ENCODE measurements at regions not wholly inside any gene's neighbourhood (a gene's known extent, or its start where the extent isn't known, plus 50 kb on each side); places are given as distances from the start of the nearest gene placed in this dataset.

DNA sequence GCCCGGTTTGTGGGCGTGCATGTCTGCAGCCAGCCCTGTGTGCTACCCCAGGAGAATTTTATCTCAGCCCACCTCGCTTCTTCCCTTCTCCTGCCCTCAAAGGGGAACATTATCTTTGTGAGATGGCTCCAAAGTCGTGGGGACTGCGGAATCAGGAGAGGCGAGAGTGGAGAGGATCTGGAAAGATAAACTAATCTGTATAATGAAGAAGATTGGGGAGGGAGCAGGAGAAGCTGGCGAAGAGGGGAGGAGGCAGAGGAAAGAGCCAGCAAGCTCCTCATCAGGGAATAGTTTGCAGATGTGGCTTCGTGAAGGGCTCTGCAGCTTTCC is 310.3 kb downstream of the MATN1 start:
- Histone ChIP-seq H3K4me3 (ENCODE audit: extremely low read depth, insufficient read depth, low read length, poor library complexity, severe bottlenecking) (no peak overlapping the region), H3K36me3 (ENCODE audit: control insufficient read depth, insufficient read depth, low read length) (no peaks in the 10 kb centered on the region), H3K9me3 (ENCODE audit: control insufficient read depth, low read length) (no peaks in the 10 kb centered on the region), H3K27ac (ENCODE audit: low read depth, low read length, severe bottlenecking) (no peak overlapping the region), H3K4me1 (ENCODE audit: control insufficient read depth, insufficient read depth, low read length, poor library complexity, severe bottlenecking) (peaks cover 12% of the 10 kb centered on the region)
- 50 to 58% methylated on average over 5 to 6 of the region's 8 CpGs for WGBS, 2 experiments (ENCODE audit: insufficient coverage in 2 of 2)

DNA sequence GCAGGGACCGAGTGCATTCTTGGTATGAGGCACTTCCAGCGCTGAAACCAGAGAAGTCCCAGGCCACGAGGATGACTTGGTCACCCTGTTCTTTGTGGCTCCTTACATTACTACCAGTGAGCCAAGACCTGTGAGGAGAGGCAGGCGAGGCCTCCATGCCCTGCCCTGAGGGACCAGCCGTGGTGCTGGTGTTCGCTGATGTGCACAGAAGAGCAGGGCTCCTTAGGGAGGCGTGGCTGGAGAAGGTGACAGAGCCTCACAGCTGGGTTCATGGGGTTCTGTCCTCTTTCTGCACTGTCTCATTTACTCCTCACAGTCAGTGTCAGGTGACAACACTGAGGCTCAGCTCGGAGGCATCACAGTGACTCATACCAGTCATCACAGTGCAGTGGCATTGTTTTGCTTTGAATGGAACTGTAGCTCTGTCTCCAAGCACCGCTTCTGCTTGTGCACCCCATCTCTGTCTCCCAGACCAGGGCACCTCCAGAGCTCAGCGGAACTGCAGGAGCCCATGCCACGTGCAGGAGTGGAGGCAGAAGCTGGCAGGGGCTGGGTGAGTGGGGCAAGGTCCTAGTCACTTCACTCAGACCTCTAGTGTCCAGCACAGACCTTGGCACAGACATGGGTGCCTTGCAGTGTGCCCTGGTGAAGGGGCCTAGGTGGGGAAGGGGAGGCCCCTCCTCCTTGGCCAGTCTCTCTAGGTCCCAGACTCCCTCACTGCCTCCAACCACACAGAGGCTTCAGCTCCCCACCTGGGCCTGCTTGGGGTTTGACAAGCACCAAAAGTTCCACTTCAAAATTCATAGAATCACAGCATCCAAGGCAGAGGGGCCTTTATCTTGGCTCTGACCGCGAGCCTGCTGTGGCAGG is 310.9 kb downstream of the MATN1 start:
- 74 to 78% methylated on average over 7 to 12 of the region's 13 CpGs for WGBS, 2 experiments (ENCODE audit: insufficient coverage in 2 of 2)
- Histone ChIP-seq H3K4me1 (ENCODE audit: control insufficient read depth, insufficient read depth, low read length, poor library complexity, severe bottlenecking) (peaks cover 16% of the 10 kb centered on the region), H3K4me3 (ENCODE audit: extremely low read depth, insufficient read depth, low read length, poor library complexity, severe bottlenecking) (no peak overlapping the region), H3K27ac (ENCODE audit: low read depth, low read length, severe bottlenecking) (peak overlapping the region; percentile 36), H3K9me3 (ENCODE audit: control insufficient read depth, low read length) (no peaks in the 10 kb centered on the region), H3K36me3 (ENCODE audit: control insufficient read depth, insufficient read depth, low read length) (no peaks in the 10 kb centered on the region)

- Histone ChIP-seq H3K9me3 (ENCODE audit: control insufficient read depth, low read length) (no peaks in the 10 kb centered on the region), H3K4me1 (ENCODE audit: control insufficient read depth, insufficient read depth, low read length, poor library complexity, severe bottlenecking) (peaks cover 16% of the 10 kb centered on the region), H3K4me3 (ENCODE audit: extremely low read depth, insufficient read depth, low read length, poor library complexity, severe bottlenecking) (no peak overlapping the region), H3K27ac (ENCODE audit: low read depth, low read length, severe bottlenecking) (no peak overlapping the region), H3K36me3 (ENCODE audit: control insufficient read depth, insufficient read depth, low read length) (no peaks in the 10 kb centered on the region)
- 87 to 91% methylated on average over 6 to 8 of the region's 9 CpGs for WGBS, 2 experiments (ENCODE audit: insufficient coverage in 2 of 2)
Measured at GRCh38 chr1:30411206-30411605, 312.2 kb downstream of the MATN1 start.

GRCh38 chr1:30410153-30410851 is 313.1 kb downstream of the MATN1 start:
- Histone ChIP-seq H3K9me3 (ENCODE audit: control insufficient read depth, low read length) (no peaks in the 10 kb centered on the region), H3K36me3 (ENCODE audit: control insufficient read depth, insufficient read depth, low read length) (no peaks in the 10 kb centered on the region), H3K4me1 (ENCODE audit: control insufficient read depth, insufficient read depth, low read length, poor library complexity, severe bottlenecking) (peaks cover 16% of the 10 kb centered on the region), H3K4me3 (ENCODE audit: extremely low read depth, insufficient read depth, low read length, poor library complexity, severe bottlenecking) (no peak overlapping the region), H3K27ac (ENCODE audit: low read depth, low read length, severe bottlenecking) (no peak overlapping the region)
- 75 to 89% methylated on average over 6 to 7 of the region's 9 CpGs for WGBS, 2 experiments (ENCODE audit: insufficient coverage in 2 of 2)

DNA sequence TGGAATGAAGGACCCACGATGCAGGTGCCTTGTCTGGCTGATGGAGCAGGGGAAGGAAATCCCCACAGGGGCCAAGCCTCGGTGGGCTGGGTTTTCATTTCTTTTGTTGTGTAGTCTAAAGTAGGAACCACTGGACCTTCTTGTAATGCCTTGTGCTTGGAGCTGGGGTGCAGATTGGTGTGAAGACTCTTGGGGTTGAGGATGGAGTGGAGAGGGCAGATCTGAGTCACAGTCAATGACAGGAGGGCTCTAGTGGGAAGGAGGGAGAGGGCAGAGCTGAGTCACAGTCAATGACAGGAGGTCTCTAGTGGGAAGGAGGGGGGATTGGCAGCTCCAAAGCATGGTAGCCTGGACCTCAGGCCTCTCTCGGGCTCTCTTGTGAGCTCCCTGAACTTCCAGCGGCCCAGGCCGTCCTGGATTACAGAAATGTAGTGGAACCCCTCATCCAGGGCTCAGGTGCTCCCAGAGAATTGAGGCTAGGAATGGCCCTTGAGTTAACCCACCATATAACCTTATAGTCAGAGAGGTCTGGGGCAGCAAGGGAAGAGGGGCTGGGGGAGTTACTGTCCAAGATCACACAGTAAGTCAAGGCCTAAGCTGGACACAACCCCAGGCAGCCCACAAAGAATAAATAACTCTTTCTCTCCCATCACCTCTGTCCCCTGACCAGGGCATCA is 313.8 kb downstream of the MATN1 start:
- H3K9me3 ChIP-seq (ENCODE audit: control insufficient read depth, low read length): no peaks in the 10 kb centered on the region
- WGBS, 2 experiments (ENCODE audit: insufficient coverage in 2 of 2): 88 to 95% methylated on average over 1 to 3 of the region's 5 CpGs
- H3K27ac ChIP-seq (ENCODE audit: low read depth, low read length, severe bottlenecking): no peak overlapping the region
- H3K4me3 ChIP-seq (ENCODE audit: extremely low read depth, insufficient read depth, low read length, poor library complexity, severe bottlenecking): no peak overlapping the region
- H3K36me3 ChIP-seq (ENCODE audit: control insufficient read depth, insufficient read depth, low read length): no peaks in the 10 kb centered on the region
- H3K4me1 ChIP-seq (ENCODE audit: control insufficient read depth, insufficient read depth, low read length, poor library complexity, severe bottlenecking): peaks cover 16% of the 10 kb centered on the region

DNA sequence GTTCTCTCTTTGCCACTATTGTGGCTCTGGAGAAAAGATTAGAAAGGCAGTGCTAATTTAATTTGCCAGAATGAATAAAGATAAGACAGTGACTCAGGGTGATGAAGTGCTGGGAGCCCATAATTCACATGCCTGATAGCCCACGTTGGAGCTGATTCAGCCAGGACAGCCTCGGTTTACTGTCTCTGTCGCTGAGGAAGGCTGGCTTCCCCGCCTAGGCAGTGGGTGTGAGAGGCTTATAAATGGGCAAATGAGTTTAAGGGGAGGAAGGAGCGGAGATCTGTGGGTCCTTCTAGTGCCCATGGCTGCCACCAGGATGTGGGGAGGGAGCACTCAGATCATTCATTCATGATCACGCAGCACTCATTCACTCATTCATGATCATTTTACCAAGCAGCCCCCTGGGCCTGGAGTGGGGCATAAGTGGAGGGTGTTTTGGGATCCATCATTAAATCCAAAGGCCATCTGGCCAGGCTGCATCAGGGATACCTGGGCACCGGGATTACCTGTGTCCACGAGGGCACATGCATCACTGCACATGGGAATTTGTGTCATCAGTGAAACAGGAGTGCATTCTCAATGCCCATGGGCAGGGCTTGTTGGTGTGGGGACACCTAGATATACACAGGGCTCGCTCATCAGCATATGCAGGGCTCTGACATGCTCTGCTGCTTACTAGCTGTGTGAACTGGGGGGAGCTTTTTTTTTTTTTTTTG is 315.4 kb downstream of the MATN1 start:
- no peak overlapping the region for H3K4me3 ChIP-seq (ENCODE audit: extremely low read depth, insufficient read depth, low read length, poor library complexity, severe bottlenecking)
- H3K9me3 ChIP-seq (ENCODE audit: control insufficient read depth, low read length): no peaks in the 10 kb centered on the region
- H3K27ac ChIP-seq (ENCODE audit: low read depth, low read length, severe bottlenecking): no peak overlapping the region
- peaks cover 11% of the 10 kb centered on the region for H3K4me1 ChIP-seq (ENCODE audit: control insufficient read depth, insufficient read depth, low read length, poor library complexity, severe bottlenecking)
- no peaks in the 10 kb centered on the region for H3K36me3 ChIP-seq (ENCODE audit: control insufficient read depth, insufficient read depth, low read length)
- WGBS, 2 experiments (ENCODE audit: insufficient coverage in 2 of 2): 63 to 65% methylated on average over 5 to 6 of the region's 9 CpGs

GRCh38 chr1:30406996-30407864 is 316.2 kb downstream of the MATN1 start:
- H3K27ac ChIP-seq (ENCODE audit: low read depth, low read length, severe bottlenecking): no peak overlapping the region
- 80 to 91% methylated on average over 6 to 11 of the region's 18 CpGs for WGBS, 2 experiments (ENCODE audit: insufficient coverage in 2 of 2)
- no peaks in the 10 kb centered on the region for H3K36me3 ChIP-seq (ENCODE audit: control insufficient read depth, insufficient read depth, low read length)
- peaks cover 6% of the 10 kb centered on the region for H3K4me1 ChIP-seq (ENCODE audit: control insufficient read depth, insufficient read depth, low read length, poor library complexity, severe bottlenecking)
- no peak overlapping the region for H3K4me3 ChIP-seq (ENCODE audit: extremely low read depth, insufficient read depth, low read length, poor library complexity, severe bottlenecking)
- no peaks in the 10 kb centered on the region for H3K9me3 ChIP-seq (ENCODE audit: control insufficient read depth, low read length)

- Histone ChIP-seq H3K27ac (ENCODE audit: low read depth, low read length, severe bottlenecking) (no peak overlapping the region), H3K4me1 (ENCODE audit: control insufficient read depth, insufficient read depth, low read length, poor library complexity, severe bottlenecking) (peaks cover 6% of the 10 kb centered on the region), H3K9me3 (ENCODE audit: control insufficient read depth, low read length) (no peaks in the 10 kb centered on the region), H3K36me3 (ENCODE audit: control insufficient read depth, insufficient read depth, low read length) (no peaks in the 10 kb centered on the region), H3K4me3 (ENCODE audit: extremely low read depth, insufficient read depth, low read length, poor library complexity, severe bottlenecking) (no peak overlapping the region)
- 86 to 91% methylated on average over 7 of the region's 8 CpGs for WGBS, 2 experiments (ENCODE audit: insufficient coverage in 2 of 2)
Measured at GRCh38 chr1:30405631-30406212, 317.7 kb downstream of the MATN1 start.

- no peaks in the 10 kb centered on the region for H3K9me3 ChIP-seq (ENCODE audit: control insufficient read depth, low read length)
- peaks cover 6% of the 10 kb centered on the region for H3K4me1 ChIP-seq (ENCODE audit: control insufficient read depth, insufficient read depth, low read length, poor library complexity, severe bottlenecking)
- 83 to 94% methylated on average over 2 to 4 of the region's 4 CpGs for WGBS, 2 experiments (ENCODE audit: insufficient coverage in 2 of 2)
- no peak overlapping the region for H3K4me3 ChIP-seq (ENCODE audit: extremely low read depth, insufficient read depth, low read length, poor library complexity, severe bottlenecking)
- H3K27ac ChIP-seq (ENCODE audit: low read depth, low read length, severe bottlenecking): no peak overlapping the region
- H3K36me3 ChIP-seq (ENCODE audit: control insufficient read depth, insufficient read depth, low read length): no peaks in the 10 kb centered on the region
Measured at GRCh38 chr1:30405081-30405480, 318.3 kb downstream of the MATN1 start.

All from mesodermal cell (in vitro differentiated cells).